Suprapubic skin (tissue), 4 donors: ENCODE measurements at regions not wholly inside any gene's neighbourhood (a gene's known extent, or its start where the extent isn't known, plus 50 kb on each side); places are given as distances from the start of the nearest gene placed in this dataset.
"Not testable (repeated sequence)": the region's sequence is repeated elsewhere in the genome, so short reads cannot be mapped to it uniquely, and the experiment has no call there.

Experiments used
- CTCF ChIP-seq, 2 donors: fragments of 200-600 bp in 1 of 2; fragments of 450-650 bp in 1 of 2; sonication (generic) in 1 of 2; IDR thresholded peaks; one replicate each; pipeline ENCODE4 v1.5.1; 2016 to 2019; ENCODE audit warnings: antibody characterized with exemption in 2 of 2, mild to moderate bottlenecking in 1 of 2, moderate library complexity in 1 of 2
- POLR2A ChIP-seq, 2 donors: fragments of 450-650 bp; IDR thresholded peaks; one replicate each; pipeline ENCODE4 v1.6.1; 2017; ENCODE audit warnings: antibody characterized with exemption in 2 of 2, mild to moderate bottlenecking in 2 of 2, moderate library complexity in 2 of 2
- POLR2AphosphoS5 ChIP-seq, 3 donors: sonication (generic); formaldehyde crosslinking; IDR thresholded peaks; one replicate each; pipeline ENCODE4 v1.6.1; 2017; ENCODE audit warnings: antibody characterized with exemption in 3 of 3

- not testable (repeated sequence) for TF ChIP-seq CTCF, POLR2A, POLR2AphosphoS5 (IDR thresholded peaks at IDR 0.05)
Measured at GRCh38 chr12:14215949-14216348, 149.5 kb upstream of the ATF7IP start.
